ENCODE measurements at regions not wholly inside any gene's neighbourhood (a gene's known extent, or its start where the extent isn't known, plus 50 kb on each side); places are given as distances from the start of the nearest gene placed in this dataset.

DNA sequence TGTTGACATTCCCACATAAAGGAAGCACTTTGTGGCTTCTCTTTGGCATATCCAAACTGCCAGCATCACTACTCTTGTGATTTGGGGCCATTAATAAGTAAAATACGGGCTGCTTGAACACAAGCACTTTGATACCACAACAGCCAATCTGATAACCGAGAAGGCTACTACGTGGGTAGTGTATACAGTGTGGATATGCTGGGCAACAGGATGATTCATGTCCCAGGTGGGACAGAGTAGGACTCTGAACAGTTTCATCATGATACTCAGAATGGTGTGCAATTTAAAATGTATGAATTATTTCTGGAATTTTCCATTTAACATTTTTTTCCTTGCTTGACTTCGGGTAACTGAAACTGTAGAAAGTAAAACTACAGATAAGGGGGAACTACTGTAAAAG is 225.0 kb upstream of the DDHD1 start:
- intact Hi-C loops (cut with DNase I) = no loop called here
- Histone ChIP-seq H3K27me3 (no peaks in the 10 kb centered on the region), H3K4me1 (peaks cover 0 to 21% (median 10%) of the 10 kb centered on the region in 4 donors), H3K36me3 (no peaks in the 10 kb centered on the region), H3K27ac (no peak overlapping the region), H3K4me3 (no peak overlapping the region), H3K9me3 (no peaks in the 10 kb centered on the region)
- TF ChIP-seq EP300 (IDR thresholded peaks at IDR 0.05) (no peak), POLR2A (IDR thresholded peaks at IDR 0.05) (no peak), POLR2AphosphoS5 (IDR thresholded peaks at IDR 0.05) (no peak)
- TF ChIP-seq, protein P1, sequence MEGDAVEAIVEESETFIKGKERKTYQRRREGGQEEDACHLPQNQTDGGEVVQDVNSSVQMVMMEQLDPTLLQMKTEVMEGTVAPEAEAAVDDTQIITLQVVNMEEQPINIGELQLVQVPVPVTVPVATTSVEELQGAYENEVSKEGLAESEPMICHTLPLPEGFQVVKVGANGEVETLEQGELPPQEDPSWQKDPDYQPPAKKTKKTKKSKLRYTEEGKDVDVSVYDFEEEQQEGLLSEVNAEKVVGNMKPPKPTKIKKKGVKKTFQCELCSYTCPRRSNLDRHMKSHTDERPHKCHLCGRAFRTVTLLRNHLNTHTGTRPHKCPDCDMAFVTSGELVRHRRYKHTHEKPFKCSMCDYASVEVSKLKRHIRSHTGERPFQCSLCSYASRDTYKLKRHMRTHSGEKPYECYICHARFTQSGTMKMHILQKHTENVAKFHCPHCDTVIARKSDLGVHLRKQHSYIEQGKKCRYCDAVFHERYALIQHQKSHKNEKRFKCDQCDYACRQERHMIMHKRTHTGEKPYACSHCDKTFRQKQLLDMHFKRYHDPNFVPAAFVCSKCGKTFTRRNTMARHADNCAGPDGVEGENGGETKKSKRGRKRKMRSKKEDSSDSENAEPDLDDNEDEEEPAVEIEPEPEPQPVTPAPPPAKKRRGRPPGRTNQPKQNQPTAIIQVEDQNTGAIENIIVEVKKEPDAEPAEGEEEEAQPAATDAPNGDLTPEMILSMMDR (IDR thresholded peaks at IDR 0.05) = no peak
- WGBS, 2 donors = 88 to 90% methylated on average over 4 of the region's 4 CpGs
- no peak for DNase-seq

DNA sequence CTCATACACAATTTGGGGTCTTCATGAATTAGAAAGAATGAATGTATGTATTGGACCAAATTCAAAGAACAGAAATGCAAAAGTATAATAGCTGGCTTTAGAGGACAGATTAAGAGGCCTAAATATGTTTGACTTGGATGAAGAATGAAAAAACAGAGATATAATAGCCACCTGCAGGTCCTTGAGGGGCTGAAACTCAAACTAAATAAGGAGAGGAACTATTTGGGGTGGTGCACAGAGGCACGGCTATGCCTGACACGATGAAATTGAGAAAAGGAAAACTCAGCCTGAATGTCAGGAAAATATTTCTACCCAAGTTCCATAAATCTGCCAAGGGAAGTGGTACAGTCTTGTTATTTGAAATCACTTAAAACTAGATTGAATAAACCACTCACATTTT is 222.9 kb upstream of the DDHD1 start:
- WGBS, 2 donors = 65 to 82% methylated on average over 2 of the region's 2 CpGs
- intact Hi-C loops (cut with DNase I) = no loop called here

DNA sequence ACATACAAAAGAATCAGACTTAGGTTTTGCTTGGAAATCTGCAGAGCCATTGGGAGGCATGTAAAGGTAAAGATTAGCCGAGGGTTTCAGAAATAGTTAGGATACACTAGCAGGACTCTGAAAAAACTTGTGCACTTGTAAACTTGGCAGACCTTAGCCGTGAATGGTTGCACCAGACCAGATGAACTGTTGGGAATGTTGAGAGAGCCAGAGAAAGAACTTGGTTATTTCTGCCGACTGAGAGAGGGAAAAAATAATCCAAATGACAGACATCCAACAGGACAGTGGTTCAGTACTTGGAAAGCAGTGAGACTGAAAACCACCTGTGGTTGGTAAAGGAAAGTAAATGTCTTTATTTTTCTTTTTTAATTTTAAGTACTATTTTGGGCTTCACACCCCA is 222.5 kb upstream of the DDHD1 start:
- H3K4me3 ChIP-seq = no peak overlapping the region
- H3K36me3 ChIP-seq = no peaks in the 10 kb centered on the region
- TF ChIP-seq EP300 (IDR thresholded peaks at IDR 0.05) (no peak), POLR2A (IDR thresholded peaks at IDR 0.05) (no peak)
- intact Hi-C loops (cut with DNase I) = no loop called here
- no peaks in the 10 kb centered on the region for H3K27me3 ChIP-seq
- peaks cover 0 to 22% (median 10%) of the 10 kb centered on the region in 4 donors for H3K4me1 ChIP-seq
- no peak for DNase-seq
- WGBS, 2 donors = 76 to 84% methylated on average over 3 of the region's 3 CpGs
- no peak overlapping the region for H3K27ac ChIP-seq
- H3K9me3 ChIP-seq = no peaks in the 10 kb centered on the region

More for the DNA sequence above, 222.9 kb upstream of the DDHD1 start:
- no peak overlapping the region for H3K27ac ChIP-seq
- TF ChIP-seq EP300 (IDR thresholded peaks at IDR 0.05) (no peak), POLR2AphosphoS5 (IDR thresholded peaks at IDR 0.05) (no peak), POLR2A (IDR thresholded peaks at IDR 0.05) (no peak)
- TF ChIP-seq, protein P1 (IDR thresholded peaks at IDR 0.05) = no peak
- peaks cover 0 to 22% (median 10%) of the 10 kb centered on the region in 4 donors for H3K4me1 ChIP-seq
- H3K36me3 ChIP-seq = no peaks in the 10 kb centered on the region
- no peak for DNase-seq
- no peak overlapping the region for H3K4me3 ChIP-seq
- no peaks in the 10 kb centered on the region for H3K9me3 ChIP-seq
- no peaks in the 10 kb centered on the region for H3K27me3 ChIP-seq

DNA sequence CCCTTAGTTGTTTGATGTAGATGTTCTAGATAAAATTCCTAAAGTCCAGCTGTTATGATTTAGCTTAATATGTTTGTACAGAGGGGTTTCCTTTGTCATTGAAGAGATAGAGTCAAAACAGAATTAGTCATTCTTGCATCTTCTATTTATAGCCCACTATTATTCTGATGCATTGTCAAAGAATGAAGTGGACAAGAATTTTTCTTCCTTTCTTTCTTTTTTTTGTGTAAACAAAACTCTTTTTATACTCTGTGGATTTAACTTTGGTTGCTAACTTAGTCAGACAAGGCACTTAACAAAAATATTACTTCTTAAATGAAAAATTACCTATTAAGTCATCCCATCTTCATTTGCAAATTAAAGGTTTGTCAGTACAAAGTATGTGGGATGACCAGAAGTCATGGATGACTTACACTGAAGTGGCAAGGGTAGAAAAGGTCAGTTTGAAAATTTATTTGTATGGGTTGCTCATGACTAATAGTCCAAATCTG is 215.6 kb upstream of the DDHD1 start:
- H3K27ac ChIP-seq = peak overlapping the region in 3 of 4 donors; percentile 19 to 27 (median 22)

DNA sequence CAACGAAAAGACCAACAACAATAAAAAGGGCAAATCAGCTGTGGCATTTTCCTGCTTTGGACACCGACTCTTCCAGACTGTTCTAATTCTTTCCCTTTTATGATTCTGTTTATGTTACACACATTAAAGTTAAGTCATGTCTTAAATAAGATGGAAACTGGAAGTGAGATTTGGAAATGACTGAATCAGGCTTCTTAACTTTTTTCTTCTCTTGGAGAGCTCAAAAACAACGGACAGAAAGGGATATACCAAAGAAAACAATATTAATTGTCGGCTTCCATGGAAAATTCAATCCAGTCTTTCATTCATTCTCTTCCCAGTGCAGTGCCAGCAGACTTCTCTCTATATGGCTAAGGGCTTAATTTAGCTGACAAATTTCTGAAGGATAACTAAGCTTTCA is 214.9 kb upstream of the DDHD1 start:
- WGBS, 2 donors = 62 to 66% methylated on average over 4 of the region's 4 CpGs
- DNase-seq = no peak
- peak overlapping the region in 3 of 4 donors; percentile 19 to 27 (median 22) for H3K27ac ChIP-seq

More for the DNA sequence above, 215.6 kb upstream of the DDHD1 start:
- DNase-seq = no peak
- Histone ChIP-seq H3K27me3 (no peaks in the 10 kb centered on the region), H3K9me3 (no peaks in the 10 kb centered on the region), H3K4me1 (peaks cover 0 to 21% (median 13%) of the 10 kb centered on the region in 4 donors), H3K36me3 (no peaks in the 10 kb centered on the region), H3K4me3 (no peak overlapping the region)
- TF ChIP-seq EP300 (IDR thresholded peaks at IDR 0.05) = no peak
- TF ChIP-seq POLR2AphosphoS5 (IDR thresholded peaks at IDR 0.05) = peak in 2 of 4 donors; percentile 12 to 36
- intact Hi-C loops (cut with DNase I) = no loop called here

More for the DNA sequence above, 214.9 kb upstream of the DDHD1 start:
- Histone ChIP-seq H3K9me3 (no peaks in the 10 kb centered on the region), H3K27me3 (no peaks in the 10 kb centered on the region), H3K4me1 (peaks cover 0 to 14% (median 9%) of the 10 kb centered on the region in 4 donors), H3K4me3 (no peak overlapping the region), H3K36me3 (no peaks in the 10 kb centered on the region)
- TF ChIP-seq POLR2A (IDR thresholded peaks at IDR 0.05) (no peak), EP300 (IDR thresholded peaks at IDR 0.05) (no peak), POLR2AphosphoS5 (IDR thresholded peaks at IDR 0.05) (no peak)
- TF ChIP-seq, protein P1 (IDR thresholded peaks at IDR 0.05) = no peak
- intact Hi-C loops (cut with DNase I) = no loop called here
